Astrocyte of the cerebellum (primary cell): ENCODE measurements at regions not wholly inside any gene's neighbourhood (a gene's known extent, or its start where the extent isn't known, plus 50 kb on each side); places are given as distances from the start of the nearest gene placed in this dataset.

ENCODE experiments used
- DNase-seq: peaks from one replicate; pipeline ENCODE4 v3.0.0-alpha.2; 2011; ENCODE audit warnings: low read depth
- H3K4me3 ChIP-seq: 2 replicates; pipeline ENCODE4 v1.5.1; 2011; ENCODE audit warnings: mild to moderate bottlenecking, low read depth, low read length, moderate library complexity
- in situ Hi-C: cut with HindIII; loops from 2 replicates; pipeline ENCODE4 v1.10.0; 2017; ENCODE audit warnings: low sequenced_read_pairs
- TF ChIP-seq, protein P1 (sequence below): IDR thresholded peaks from 2 replicates; pipeline ENCODE4 v1.5.1; 2012; ENCODE audit warnings: low read length, low read depth, moderate library complexity, mild to moderate bottlenecking; ENCODE audit errors: missing control alignments

DNA sequence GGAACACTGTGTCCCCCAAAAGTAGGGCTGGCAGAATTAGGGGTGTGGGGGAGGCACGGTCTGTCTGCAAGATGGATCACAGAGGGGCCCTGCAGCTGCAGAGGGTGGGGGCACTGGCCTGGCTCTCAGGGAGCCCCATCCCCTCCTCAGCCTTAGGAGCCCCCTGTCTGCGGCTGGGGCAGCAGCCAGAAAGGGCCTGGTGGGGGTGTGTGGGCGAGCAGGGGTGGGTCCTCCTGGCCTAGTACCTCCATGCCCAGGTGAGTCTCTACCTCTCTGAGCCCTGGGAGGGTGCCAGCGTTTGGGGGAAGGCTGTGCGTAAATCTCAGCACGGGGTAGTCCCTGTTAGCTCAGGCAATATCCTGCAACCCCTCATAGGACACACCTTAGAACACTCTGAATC is 280.5 kb upstream of the PPP2R2D start:
- H3K4me3 ChIP-seq = no peak overlapping the region
- in situ Hi-C loops = no loop called here
- DNase-seq = no peak
- TF ChIP-seq, protein P1, sequence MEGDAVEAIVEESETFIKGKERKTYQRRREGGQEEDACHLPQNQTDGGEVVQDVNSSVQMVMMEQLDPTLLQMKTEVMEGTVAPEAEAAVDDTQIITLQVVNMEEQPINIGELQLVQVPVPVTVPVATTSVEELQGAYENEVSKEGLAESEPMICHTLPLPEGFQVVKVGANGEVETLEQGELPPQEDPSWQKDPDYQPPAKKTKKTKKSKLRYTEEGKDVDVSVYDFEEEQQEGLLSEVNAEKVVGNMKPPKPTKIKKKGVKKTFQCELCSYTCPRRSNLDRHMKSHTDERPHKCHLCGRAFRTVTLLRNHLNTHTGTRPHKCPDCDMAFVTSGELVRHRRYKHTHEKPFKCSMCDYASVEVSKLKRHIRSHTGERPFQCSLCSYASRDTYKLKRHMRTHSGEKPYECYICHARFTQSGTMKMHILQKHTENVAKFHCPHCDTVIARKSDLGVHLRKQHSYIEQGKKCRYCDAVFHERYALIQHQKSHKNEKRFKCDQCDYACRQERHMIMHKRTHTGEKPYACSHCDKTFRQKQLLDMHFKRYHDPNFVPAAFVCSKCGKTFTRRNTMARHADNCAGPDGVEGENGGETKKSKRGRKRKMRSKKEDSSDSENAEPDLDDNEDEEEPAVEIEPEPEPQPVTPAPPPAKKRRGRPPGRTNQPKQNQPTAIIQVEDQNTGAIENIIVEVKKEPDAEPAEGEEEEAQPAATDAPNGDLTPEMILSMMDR = no peak

DNA sequence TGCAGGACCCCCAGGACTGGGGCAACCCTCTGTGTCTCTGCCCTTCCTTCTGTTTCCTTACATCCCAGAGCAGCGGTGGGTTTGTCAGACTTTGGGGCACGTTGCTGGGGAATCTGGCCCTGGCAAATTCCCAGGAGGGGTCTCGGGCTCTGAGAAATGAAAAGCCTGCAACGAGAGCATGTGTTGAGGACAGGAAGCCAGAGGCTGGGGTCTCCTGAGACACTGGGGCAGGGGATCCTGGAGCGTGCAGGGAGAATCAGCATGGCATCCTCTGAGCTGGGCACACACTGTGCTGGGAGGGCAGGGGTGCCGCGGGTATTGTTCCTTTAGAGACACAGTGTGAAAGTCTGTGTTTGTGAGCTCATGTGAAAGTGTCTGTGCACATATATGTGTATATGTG is 279.9 kb upstream of the PPP2R2D start:
- in situ Hi-C loops = no loop called here
- no peak overlapping the region for H3K4me3 ChIP-seq
- TF ChIP-seq, protein P1 = no peak

DNA sequence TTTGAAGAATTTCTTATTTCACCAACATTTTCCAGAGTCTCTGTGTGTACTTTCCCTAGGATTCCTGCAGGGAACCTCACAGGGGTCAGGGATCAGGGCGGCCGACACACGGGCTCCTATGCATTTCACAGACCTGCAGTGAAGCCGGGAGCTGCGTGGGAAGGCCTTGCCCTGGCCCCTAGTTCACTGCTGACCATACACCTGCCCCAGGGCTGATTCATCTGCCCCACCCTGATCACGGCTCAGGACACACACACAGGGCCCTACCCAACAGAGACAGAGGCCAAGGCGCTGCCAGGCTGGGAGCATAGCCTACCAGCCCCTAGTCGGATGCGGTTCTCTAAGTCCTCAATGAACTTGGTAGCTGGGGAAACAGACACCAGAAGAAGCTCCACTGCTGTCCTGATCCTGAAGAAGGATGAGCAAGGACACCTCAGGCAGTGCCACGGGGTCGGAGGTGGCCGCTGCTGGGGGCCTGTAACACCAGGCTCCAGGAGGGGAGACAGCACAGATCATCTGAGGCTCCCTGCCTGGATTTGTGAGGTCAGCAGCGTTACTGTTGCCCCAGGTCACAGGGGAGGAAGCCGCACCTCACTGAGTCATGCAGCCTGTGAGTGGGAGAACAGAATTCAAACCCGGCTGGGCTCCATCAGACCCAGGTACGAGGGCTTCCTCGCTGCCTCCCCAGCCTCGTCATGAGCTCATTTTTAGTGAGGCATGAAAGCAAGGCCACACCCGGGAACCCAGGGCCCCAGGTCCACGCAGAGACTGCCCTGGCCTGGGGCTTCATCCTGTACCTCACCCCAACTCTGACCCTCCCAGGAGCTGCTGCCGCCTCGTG is 278.8 kb upstream of the PPP2R2D start:
- H3K4me3 ChIP-seq = no peak overlapping the region
- in situ Hi-C loops = no loop called here
- TF ChIP-seq, protein P1 = no peak
- no peak for DNase-seq

More for the DNA sequence above, 279.9 kb upstream of the PPP2R2D start:
- DNase-seq = no peak

DNA sequence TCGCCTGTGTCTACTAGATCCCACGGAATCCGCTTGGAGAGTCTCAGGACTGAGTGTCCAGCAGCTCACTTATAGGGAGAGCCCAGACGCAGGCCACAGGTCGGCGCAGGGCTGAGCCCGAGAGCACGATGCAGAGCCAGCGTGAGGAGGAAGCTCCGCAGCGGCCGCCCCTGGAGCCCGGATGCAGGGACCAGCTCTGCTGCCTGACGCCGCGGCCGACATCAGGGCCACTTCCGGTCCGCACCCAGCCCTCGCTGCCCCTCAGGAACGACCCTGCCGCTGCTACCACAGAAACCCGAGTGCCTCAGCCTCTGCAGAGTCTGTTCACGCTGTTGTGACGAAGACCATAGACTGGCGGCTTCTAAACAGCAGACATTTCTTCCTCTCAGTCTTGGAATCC is 275.8 kb upstream of the PPP2R2D start:
- TF ChIP-seq, protein P1 = no peak
- no peak overlapping the region for H3K4me3 ChIP-seq
- DNase-seq = no peak
- in situ Hi-C loops = no loop called here

DNA sequence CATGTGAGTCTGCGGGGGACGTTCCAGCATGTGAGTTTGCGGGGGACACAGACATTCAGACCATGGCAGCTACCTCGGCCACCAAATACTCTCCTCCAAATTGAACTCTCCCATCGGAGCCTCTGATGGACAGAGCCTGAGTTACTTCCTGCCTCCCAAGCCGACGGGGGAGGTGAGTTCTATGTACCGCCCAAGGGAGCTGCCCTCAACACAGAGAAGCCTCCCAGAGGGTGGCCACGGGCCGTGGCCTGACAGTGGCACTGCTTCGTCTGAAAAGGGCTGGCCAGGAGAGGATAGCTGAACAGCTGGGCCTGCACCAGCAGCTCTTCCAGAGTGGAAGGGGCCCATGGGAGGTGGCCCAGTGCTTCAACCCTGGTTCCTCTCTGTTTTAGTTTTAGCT is 274.5 kb upstream of the PPP2R2D start:
- H3K4me3 ChIP-seq = no peak overlapping the region
- TF ChIP-seq, protein P1 = no peak
- in situ Hi-C loops = no loop called here
- DNase-seq = no peak

DNA sequence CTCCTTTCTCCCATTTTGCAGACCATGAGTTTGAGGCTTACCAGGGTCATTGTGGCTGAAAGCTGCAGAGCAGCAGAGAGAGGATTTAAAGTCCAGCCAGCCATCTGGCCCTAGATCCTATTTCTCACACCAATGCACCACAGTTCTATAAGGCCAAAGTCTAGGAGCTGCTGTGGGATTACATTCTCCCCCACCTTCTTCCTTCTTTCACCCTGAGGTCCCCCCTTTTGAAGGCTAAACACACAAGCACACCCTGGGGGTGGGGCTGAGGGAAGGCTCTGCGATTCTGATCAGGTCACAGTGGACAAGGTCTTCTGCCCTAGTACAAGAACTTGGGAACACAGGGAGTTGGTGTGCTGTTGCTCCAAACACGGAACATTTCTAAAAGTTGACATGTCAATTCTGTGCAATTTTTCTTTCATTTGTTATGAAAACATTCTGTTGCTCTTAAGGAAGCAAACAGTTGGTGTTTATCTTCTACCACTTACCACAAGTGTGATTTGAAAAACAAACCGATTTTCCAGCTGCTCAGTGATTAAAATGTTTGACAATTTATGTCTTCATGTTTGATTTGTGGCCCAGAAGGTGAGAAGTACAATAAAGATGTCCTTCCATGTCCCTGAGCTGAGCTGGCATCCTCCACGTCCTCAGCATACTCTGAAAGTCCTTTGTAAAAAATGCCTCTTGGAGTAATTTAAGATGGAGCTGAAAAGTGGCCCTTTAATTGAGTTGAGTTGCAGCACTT is 271.6 kb upstream of the PPP2R2D start:
- in situ Hi-C loops = no loop called here
- H3K4me3 ChIP-seq = no peak overlapping the region
- TF ChIP-seq, protein P1 = no peak
- DNase-seq = no peak
